GM21515 (cell line): ENCODE measurements at regions not wholly inside any gene's neighbourhood (a gene's known extent, or its start where the extent isn't known, plus 50 kb on each side); places are given as distances from the start of the nearest gene placed in this dataset.

Experiments
- ATAC-seq: cut with Tn5 transposase; IDR thresholded peaks from one replicate; pipeline ENCODE4 v1.9.1; 2021; ENCODE audit not compliant: unreplicated experiment

DNA sequence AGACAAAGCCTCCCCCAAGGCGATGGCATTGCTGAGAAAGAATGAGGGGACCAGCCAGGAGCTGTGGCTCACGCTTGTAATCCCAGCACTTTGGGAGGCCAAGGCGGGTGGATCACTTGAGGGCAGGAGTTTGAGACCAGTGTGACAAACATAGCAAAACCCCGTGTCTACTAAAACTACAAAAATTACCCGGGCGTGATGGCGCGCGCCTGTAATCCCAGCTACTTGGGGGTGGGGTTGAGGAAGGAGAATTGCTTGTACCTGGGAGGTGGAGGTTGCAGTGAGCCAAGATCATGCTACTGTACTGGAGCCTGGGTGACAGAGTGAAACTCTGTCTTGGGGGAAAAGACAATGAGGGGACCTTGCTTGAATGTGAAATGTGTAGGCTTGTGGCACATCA is 402.4 kb upstream of the C2CD4B start:
- no peak for ATAC-seq

DNA sequence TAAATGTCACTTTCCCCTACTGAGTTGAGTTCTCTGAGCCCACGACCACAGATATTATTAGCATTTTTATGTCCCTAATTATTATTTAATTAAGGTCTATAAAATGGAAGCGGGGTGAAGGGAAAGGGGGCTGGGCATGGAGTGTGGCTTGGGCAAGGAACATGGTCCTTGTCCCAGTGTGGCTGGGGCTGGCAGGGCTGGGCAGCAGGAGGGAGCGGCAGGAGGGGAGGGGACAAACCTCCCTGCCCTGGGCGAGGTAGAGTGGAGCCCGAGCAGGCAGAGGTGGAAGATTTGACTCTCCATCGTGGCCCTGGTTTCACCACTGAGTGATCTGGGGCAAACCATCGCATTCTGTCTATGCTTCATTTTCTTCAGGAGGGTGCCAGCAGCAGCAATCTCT is 402.9 kb upstream of the C2CD4B start:
- ATAC-seq = no peak

DNA sequence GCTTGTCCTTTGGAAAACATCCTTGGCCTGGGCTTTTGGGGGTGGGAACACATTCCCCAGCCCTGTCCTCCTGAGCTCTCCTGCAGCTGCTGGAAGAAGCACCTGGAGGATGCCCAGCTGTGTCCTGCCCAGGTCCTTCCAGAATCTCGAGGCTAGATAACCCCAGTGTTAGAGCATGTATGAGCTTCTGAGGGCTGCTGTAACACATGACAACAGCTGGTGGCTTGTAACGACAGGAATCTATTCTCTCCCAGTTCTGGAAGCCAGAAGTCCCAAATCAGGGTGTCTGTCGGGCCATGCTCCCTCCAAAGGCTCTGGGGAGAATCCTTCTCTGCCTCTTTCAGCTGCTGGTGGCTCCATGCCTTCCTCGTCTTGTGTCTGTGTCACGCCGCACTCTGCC is 403.6 kb upstream of the C2CD4B start:
- ATAC-seq = no peak

DNA sequence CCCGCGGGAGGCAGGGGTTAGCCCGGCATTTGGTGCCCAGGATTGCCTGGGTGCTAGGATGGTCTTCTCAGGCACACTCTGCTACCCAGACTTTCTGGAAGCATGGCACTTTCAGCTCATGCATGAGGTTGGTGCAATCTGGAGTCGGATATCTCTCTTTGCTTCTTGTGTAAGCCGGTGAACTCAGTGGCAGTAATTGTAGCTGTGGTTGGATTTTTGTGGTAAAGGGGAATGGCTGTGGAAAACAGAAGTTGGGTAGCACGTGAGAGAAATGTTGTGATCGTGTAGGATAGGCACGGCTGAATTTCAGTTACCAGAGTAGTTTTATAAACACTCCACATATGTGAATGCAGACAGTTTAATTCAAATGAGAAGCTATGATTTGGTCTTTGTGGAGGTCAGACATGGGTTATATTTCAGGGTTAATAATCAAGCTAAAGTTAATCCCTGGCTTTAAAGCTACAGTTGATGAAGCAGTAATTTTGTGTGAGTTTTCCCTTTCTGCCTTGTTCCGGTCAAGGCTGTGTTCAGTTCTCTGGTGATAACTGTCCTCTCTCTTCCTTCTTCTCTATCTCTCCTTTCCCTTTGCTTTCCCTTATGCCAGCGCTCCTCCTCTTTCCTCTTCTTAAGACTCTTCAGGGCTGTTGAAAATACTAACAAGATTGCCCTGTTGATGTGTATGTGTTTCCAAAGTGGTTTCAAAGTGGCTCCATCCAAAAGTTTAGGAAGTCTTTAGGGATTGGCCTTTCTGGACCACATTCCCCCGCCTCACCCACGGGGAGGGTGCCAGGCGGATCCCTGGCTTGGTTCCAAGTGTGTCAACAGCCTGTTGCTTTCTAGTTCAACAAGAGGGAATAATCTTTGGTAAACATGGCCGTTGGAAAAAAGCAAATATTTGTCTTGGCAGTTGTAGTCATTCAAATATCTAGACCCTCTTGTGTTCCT is 404.6 kb upstream of the C2CD4B start:
- no peak for ATAC-seq

DNA sequence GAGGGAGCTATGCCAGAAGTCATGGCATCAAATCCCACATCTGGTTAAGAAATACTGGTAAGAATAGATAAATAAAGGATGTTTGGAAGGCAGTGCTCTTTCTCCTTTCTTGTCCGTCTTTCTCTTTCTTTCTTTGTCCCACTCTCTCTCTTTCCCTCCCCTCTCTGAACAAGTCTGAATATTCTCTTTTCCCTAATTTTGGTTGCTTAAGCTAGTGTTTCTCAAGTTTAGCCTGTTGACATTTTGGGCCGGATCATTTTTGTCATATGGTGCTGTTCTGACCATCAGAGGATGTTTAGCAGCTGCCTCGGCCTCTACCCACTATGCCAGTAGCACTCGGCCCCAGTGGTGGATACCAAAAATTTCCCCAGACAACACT is 405.3 kb upstream of the C2CD4B start:
- no peak for ATAC-seq

DNA sequence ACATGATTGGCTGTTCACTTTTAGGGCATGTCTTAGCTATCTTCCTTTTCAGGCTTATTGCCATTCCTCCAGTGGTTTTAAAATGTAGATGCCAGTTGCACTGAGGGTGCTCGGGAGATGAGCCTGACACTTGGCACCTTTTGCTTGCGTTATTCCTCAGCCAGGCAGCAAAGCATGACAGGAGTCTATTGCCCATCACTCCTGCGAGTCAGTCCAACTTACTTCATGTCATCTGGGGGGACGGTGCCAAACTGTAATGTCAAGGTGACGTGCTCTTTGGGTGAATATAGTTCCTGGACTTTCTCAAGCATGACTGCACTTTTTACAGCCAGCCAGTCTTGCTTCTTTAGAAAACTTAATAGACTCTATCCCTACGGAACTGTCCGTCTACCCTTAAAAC is 406.0 kb upstream of the C2CD4B start:
- no peak for ATAC-seq

DNA sequence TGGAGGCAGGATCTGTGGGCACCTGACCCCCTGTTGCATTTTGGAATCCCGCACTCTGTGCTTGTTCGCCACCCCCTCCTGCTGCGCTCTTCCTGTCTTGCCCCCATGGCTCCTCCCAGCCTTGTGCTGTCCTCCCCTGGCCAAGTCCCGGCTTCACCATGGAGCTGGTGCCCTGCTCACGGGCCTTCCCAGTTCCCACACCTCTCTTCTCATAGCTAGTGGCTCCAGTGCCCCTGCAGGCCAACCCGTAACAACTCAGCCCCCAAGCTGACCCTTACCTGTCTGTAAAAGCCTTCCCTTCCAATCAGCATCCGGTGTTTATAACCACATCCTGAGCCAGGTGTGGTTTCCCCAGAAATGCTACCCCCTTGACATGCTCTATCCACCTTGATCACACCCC is 407.7 kb upstream of the C2CD4B start:
- no peak for ATAC-seq

DNA sequence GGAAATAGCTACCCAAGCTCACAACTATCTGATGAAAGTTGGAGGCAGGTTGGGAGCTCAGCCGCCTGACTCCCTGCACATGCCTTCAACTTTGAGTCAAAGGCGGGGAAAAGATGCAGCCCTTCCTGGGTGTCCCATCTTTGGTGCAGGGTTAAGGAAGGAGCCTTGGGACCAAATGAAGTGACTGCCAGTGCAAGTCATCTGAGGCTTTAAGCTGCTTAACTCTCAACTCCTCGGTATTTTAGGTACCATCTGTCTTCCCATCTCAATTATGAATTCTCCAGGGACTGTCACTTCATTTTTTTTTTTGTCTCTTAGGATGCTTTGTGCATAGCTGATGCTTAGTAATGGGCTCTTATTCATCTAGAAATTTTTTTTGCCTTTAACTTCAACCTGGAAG is 408.8 kb upstream of the C2CD4B start:
- no peak for ATAC-seq

DNA sequence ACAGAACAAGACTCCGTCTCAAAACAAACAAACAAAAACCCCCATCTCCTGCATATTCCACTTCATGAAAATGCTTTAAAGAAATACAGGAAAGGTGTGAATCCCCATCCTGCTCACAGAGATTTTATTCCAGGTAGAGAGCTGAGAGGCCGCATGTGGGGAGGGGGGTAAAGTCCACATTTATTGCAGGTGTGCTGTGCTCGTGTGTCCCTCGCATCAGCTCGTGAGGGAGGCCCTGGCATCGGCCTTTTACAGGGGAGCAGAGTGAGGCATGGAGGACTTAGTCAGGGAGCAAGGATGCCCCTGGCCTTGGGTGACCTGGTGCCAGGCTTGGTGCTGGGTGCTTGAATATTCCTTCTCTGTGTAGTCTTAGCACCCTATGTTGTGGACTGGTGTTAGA is 413.5 kb upstream of the C2CD4B start:
- ATAC-seq = no peak

DNA sequence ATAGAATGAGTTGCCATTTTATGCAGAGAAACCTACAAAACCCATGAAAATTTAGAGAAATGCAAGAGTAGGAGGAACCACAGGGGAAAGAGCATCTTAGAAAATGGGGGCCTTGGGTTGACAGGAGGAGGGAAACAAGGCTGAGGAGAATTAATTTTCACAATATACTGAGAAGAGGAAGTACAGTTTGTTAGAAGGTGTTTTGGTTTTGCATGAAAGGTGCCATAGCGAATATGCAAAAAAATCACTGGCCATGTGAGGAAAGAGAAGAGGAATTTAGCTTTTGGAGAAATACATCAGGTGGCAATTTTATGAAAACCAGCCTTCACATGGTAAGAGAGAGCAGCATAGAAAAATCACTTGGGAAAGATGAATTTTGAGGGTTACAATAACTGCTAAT is 413.9 kb upstream of the C2CD4B start:
- no peak for ATAC-seq

DNA sequence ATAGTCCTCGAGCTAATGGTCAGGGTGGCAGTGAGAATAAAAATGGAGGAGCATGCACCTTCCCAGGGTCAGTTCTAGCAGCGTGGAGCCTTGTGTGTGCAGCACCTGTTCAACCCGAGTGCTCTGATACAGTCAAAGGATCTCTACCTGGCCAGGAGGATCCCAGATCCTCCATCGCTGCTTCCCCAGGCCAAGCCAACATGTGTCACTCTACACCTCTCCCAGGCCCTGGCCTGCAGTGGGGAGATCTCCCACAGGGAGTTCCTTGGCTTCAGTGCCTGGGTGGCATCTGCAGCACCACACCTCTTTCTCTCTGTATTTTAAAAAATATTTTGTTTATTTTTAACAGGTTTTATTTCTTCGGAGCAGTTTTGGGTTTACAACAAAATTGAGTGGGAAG is 414.8 kb upstream of the C2CD4B start:
- no peak for ATAC-seq

DNA sequence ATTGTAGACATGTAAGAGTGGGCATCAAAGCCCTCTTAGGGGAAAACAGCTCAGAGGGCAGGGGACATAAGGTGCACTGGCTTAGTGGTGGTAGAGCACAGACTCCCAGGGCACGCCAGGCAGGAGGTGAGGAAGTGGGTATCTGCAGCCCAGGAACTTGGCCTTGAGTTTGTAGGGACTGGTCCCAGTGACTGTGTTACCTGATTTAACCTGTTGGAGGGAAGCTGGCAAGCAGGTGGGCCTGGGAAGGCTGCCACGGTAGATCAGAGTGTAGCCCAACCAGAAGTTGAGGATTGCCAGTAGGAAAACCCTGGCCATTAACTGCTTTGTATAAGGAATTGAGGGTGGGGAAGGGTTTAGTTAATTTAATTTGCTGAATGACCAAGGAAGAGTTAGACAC is 417.5 kb upstream of the C2CD4B start:
- ATAC-seq = no peak

DNA sequence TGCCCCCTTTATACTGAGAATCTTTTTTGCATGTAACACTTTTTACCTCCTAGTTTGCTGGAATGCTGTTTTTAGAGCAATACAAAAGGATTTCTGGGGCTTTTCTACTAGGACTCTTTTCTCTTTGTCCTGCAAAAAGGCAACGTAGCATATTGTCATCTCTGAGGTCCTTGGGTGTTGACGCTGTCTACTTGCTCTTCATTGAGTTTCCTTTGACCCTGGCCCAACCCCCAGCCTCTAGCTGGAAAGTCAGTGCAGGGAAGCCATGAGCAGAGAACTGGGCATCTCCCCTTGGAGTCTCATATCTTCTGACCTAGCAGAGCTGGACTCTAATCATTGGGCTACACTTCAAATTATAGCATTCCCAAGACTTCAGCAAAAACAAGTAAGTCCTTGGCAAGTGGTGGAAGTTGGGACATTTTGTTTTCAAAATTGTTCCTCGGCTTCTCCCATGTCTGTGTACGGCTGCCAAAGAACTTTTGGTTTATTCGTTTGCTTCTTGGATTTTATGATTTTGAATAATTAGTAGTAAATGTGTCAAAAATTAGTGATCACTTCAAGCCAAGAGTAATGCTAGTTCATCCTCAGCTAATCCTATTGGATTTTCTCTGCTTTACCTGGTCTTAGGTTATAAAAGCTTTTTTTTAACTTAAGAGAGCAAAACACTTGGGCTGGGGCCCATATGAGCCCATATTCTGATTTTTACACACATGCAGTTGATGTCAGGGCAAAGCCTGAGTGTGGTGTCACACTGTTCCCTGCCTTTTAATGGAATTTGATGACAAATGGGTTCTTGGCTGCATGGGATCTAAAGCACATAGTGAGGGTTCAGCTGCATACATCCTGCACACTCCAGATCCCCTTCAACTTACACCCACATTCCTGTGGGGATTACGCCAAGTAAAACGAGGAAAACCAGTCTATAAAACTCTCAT is 419.5 kb upstream of the C2CD4B start:
- ATAC-seq = no peak

DNA sequence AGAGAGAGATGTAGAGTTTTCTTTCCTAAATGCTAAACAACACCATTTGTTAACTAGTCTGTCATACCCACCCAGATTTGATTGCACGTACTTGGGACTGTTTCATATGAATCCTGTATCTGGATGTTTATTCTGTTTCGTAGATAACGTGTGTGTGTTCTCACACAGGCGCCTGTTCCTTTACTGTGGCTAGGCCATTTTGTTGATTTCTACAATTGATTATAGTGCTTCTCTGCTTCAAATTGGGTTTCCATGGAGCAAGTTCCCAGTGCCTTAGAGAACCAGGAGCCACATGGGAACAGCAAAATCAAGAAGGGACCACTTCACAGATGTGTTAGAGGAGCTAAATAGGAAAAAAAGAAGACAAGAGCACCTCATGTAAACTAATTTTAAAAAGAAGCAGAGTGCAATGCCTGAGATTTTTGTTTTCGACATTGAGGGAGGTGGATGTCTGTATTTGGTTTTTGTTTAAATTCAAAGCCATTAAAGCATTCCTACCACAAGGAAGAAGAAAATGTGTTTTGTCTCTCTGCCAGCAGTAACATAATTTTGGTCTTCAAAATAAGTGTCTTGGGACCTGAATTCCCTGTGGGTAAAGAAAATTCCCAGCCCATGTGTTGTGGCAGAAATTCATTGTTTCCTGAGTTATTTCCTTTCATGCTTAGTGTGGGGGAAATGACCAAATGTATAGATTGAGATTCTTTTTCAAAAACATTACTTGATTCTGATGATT is 424.0 kb upstream of the C2CD4B start:
- ATAC-seq = no peak

DNA sequence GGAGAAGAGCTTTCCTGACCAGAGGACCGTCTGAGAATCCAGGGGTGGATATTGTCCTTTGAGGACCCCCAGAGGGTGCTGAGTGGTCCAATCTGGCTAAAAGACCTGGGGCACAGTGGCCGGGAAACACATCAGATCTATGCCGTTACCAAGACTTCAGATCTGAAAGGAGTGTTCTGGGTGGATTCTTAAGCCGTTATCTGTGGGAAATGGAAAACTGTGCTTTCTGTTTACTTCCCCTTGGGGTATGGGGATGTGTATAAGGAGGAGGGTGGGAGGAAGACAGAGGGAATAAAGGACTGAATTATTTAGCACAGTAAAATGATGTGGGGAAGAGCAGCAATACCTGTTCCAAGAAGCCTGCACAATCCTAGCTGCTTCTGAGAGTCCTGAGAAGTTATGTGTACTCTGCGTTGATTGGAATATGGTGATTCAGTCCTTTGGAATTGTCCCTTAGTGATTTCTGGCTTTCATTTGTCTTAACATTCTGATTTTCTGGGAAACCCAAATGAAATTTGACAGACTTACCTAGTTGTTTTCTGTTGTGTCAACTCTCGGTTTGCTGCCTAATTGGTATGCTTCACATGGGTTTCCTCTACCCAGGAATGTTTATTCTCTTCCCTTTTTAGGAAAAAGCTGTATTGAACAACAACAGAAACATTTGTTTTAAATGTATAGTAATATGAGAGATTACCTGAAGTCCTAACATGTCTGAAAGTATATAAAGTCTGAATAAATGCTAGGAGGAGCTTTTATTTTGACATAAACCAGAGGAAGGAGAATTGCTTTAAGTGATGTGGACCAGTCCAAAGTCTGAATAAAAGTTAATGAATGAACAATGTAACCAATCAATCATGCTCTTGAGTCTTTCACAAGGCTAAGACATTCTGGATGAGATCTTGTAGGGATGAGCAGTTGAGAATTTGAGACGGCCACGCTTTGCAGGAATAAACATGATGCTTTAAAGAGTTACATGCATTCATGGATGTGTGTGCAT is 427.1 kb upstream of the C2CD4B start:
- ATAC-seq = no peak

DNA sequence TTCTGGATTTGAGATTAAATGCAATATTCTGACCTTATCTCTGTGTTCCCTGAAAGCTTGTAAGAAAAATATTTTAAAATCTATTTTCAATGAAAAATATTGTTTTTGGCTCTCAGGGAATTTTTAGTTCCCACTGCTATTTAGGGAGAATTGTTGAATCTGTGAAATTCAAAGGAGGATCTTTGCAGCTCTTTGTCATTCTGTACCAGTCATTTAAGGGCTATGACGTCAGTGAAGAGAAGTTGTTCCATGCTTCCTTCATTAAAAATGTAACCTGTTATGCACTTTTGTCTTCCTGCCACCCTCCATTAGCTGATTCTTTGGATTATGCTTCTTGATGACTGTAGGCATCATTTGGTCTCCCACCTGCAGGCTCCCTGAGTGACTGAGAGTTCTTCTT is 427.8 kb upstream of the C2CD4B start:
- no peak for ATAC-seq

DNA sequence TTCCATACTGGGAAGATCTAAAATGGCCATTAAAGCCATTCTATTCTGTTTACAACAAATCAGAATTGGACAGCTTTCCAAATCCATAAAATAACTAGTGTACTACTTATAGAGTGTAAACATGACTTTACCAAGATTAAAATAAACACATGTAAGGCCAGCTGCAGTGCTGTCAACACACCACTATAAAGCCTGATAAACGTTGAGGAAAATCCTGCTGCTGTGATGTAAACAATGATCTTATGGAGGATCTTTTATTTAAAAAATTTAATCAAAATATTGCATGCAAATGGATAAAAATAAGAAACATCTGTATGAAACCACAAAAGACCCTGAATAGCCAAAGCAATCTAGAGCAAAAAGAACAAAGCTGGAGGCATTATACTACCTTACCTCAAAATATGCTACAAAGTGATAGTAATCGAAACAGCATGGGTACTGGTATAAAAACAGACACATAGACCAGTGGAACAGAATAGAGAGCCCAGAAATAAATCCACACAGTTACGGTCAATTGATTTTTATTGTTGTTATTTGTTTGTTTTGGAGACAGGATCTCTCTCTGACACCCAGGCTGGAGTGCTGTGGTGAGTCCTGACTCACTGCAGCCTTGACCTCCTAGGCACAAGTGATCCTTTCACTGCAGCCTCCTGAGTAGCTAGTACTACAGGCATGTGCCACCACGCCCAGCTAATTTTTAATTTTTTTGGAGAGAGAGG is 428.8 kb upstream of the C2CD4B start:
- no peak for ATAC-seq

DNA sequence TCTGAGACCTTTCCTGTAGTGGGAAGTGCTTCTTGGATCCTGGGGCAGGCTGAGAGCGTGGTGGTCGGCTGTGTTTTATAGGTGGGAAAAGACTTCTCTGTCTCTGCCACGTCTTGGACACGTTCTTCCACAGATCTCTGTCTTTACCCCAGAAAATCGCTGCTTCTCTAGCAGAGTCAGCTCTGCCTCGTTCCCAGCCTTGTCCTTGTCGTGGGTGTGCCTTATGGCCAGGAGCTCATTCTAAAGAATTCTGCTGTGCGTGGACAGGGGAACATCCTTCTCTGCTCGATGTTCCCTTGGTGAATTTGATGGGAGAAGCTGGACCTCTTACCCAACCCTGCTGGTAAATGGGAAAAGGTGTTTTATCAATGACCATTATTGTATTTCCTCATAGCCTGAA is 433.1 kb upstream of the C2CD4B start:
- no peak for ATAC-seq
